ENCODE measurements at regions not wholly inside any gene's neighbourhood (a gene's known extent, or its start where the extent isn't known, plus 50 kb on each side); places are given as distances from the start of the nearest gene placed in this dataset.

GRCh38 chr4:56286763-56287162 is 100.5 kb downstream of the AASDH start:
- Histone ChIP-seq H3K36me3 (ENCODE audit: control insufficient read depth, insufficient read depth, low read length) (no peaks in the 10 kb centered on the region), H3K4me1 (ENCODE audit: control insufficient read depth, insufficient read depth, low read length) (peaks cover 4% of the 10 kb centered on the region), H3K27me3 (ENCODE audit: control insufficient read depth, insufficient read depth, low read length) (no peaks in the 10 kb centered on the region), H3K27ac (ENCODE audit: low read length) (no peak overlapping the region), H3K9me3 (ENCODE audit: control insufficient read depth, insufficient read depth, low read length) (no peaks in the 10 kb centered on the region), H3K4me3 (ENCODE audit: low read length) (no peak overlapping the region)
- no CpG with 5 or more reads among the region's 5 CpGs for WGBS (ENCODE audit: insufficient coverage, insufficient read length)
- DNase-seq (ENCODE audit: low read depth, low spot score) = no peak

GRCh38 chr4:56283375-56283774 is 103.9 kb downstream of the AASDH start:
- Histone ChIP-seq H3K4me1 (ENCODE audit: control insufficient read depth, insufficient read depth, low read length) (peaks cover 4% of the 10 kb centered on the region), H3K4me3 (ENCODE audit: low read length) (no peak overlapping the region), H3K27ac (ENCODE audit: low read length) (no peak overlapping the region), H3K27me3 (ENCODE audit: control insufficient read depth, insufficient read depth, low read length) (no peaks in the 10 kb centered on the region), H3K36me3 (ENCODE audit: control insufficient read depth, insufficient read depth, low read length) (no peaks in the 10 kb centered on the region), H3K9me3 (ENCODE audit: control insufficient read depth, insufficient read depth, low read length) (no peaks in the 10 kb centered on the region)
- no peak for DNase-seq (ENCODE audit: low read depth, low spot score)
- no CpG with 5 or more reads among the region's 2 CpGs for WGBS (ENCODE audit: insufficient coverage, insufficient read length)

GRCh38 chr4:56282004-56282403 is 105.3 kb downstream of the AASDH start:
- H3K9me3 ChIP-seq (ENCODE audit: control insufficient read depth, insufficient read depth, low read length) = no peaks in the 10 kb centered on the region
- no peaks in the 10 kb centered on the region for H3K27me3 ChIP-seq (ENCODE audit: control insufficient read depth, insufficient read depth, low read length)
- no peak overlapping the region for H3K27ac ChIP-seq (ENCODE audit: low read length)
- H3K4me3 ChIP-seq (ENCODE audit: low read length) = no peak overlapping the region
- H3K36me3 ChIP-seq (ENCODE audit: control insufficient read depth, insufficient read depth, low read length) = no peaks in the 10 kb centered on the region
- DNase-seq (ENCODE audit: low read depth, low spot score) = no peak
- no CpG with 5 or more reads among the region's 2 CpGs for WGBS (ENCODE audit: insufficient coverage, insufficient read length)
- peaks cover 4% of the 10 kb centered on the region for H3K4me1 ChIP-seq (ENCODE audit: control insufficient read depth, insufficient read depth, low read length)

GRCh38 chr4:56276547-56276946 is 110.7 kb downstream of the AASDH start:
- Histone ChIP-seq H3K36me3 (ENCODE audit: control insufficient read depth, insufficient read depth, low read length) (no peaks in the 10 kb centered on the region), H3K9me3 (ENCODE audit: control insufficient read depth, insufficient read depth, low read length) (no peaks in the 10 kb centered on the region), H3K4me1 (ENCODE audit: control insufficient read depth, insufficient read depth, low read length) (no peaks in the 10 kb centered on the region), H3K4me3 (ENCODE audit: low read length) (no peak overlapping the region), H3K27me3 (ENCODE audit: control insufficient read depth, insufficient read depth, low read length) (no peaks in the 10 kb centered on the region), H3K27ac (ENCODE audit: low read length) (no peak overlapping the region)
- DNase-seq (ENCODE audit: low read depth, low spot score) = no peak

GRCh38 chr4:56273391-56273790 is 113.9 kb downstream of the AASDH start:
- no peak overlapping the region for H3K27ac ChIP-seq (ENCODE audit: low read length)
- no peaks in the 10 kb centered on the region for H3K4me1 ChIP-seq (ENCODE audit: control insufficient read depth, insufficient read depth, low read length)
- WGBS (ENCODE audit: insufficient coverage, insufficient read length) = no CpG with 5 or more reads among the region's 2 CpGs
- no peak for DNase-seq (ENCODE audit: low read depth, low spot score)
- H3K4me3 ChIP-seq (ENCODE audit: low read length) = no peak overlapping the region
- no peaks in the 10 kb centered on the region for H3K36me3 ChIP-seq (ENCODE audit: control insufficient read depth, insufficient read depth, low read length)
- H3K27me3 ChIP-seq (ENCODE audit: control insufficient read depth, insufficient read depth, low read length) = no peaks in the 10 kb centered on the region
- no peaks in the 10 kb centered on the region for H3K9me3 ChIP-seq (ENCODE audit: control insufficient read depth, insufficient read depth, low read length)

GRCh38 chr4:56272927-56273326 is 114.4 kb downstream of the AASDH start:
- no peaks in the 10 kb centered on the region for H3K27me3 ChIP-seq (ENCODE audit: control insufficient read depth, insufficient read depth, low read length)
- H3K27ac ChIP-seq (ENCODE audit: low read length) = no peak overlapping the region
- no peaks in the 10 kb centered on the region for H3K9me3 ChIP-seq (ENCODE audit: control insufficient read depth, insufficient read depth, low read length)
- WGBS (ENCODE audit: insufficient coverage, insufficient read length) = no CpG with 5 or more reads among the region's 2 CpGs
- H3K36me3 ChIP-seq (ENCODE audit: control insufficient read depth, insufficient read depth, low read length) = no peaks in the 10 kb centered on the region
- no peak overlapping the region for H3K4me3 ChIP-seq (ENCODE audit: low read length)
- no peaks in the 10 kb centered on the region for H3K4me1 ChIP-seq (ENCODE audit: control insufficient read depth, insufficient read depth, low read length)
- DNase-seq (ENCODE audit: low read depth, low spot score) = no peak

GRCh38 chr4:56272003-56272402 is 115.3 kb downstream of the AASDH start:
- no peak for DNase-seq (ENCODE audit: low read depth, low spot score)
- Histone ChIP-seq H3K27me3 (ENCODE audit: control insufficient read depth, insufficient read depth, low read length) (no peaks in the 10 kb centered on the region), H3K4me3 (ENCODE audit: low read length) (no peak overlapping the region), H3K36me3 (ENCODE audit: control insufficient read depth, insufficient read depth, low read length) (no peaks in the 10 kb centered on the region), H3K9me3 (ENCODE audit: control insufficient read depth, insufficient read depth, low read length) (no peaks in the 10 kb centered on the region), H3K4me1 (ENCODE audit: control insufficient read depth, insufficient read depth, low read length) (no peaks in the 10 kb centered on the region), H3K27ac (ENCODE audit: low read length) (no peak overlapping the region)
- no CpG with 5 or more reads among the region's 11 CpGs for WGBS (ENCODE audit: insufficient coverage, insufficient read length)

GRCh38 chr4:56271131-56271530 is 116.2 kb downstream of the AASDH start:
- no peak for DNase-seq (ENCODE audit: low read depth, low spot score)
- WGBS (ENCODE audit: insufficient coverage, insufficient read length) = no CpG with 5 or more reads among the region's 2 CpGs

GRCh38 chr4:56267558-56267957 is 119.7 kb downstream of the AASDH start:
- H3K27me3 ChIP-seq (ENCODE audit: control insufficient read depth, insufficient read depth, low read length) = no peaks in the 10 kb centered on the region
- no peak overlapping the region for H3K27ac ChIP-seq (ENCODE audit: low read length)
- no peak for DNase-seq (ENCODE audit: low read depth, low spot score)
- H3K9me3 ChIP-seq (ENCODE audit: control insufficient read depth, insufficient read depth, low read length) = no peaks in the 10 kb centered on the region
- no peaks in the 10 kb centered on the region for H3K36me3 ChIP-seq (ENCODE audit: control insufficient read depth, insufficient read depth, low read length)
- H3K4me1 ChIP-seq (ENCODE audit: control insufficient read depth, insufficient read depth, low read length) = no peaks in the 10 kb centered on the region
- WGBS (ENCODE audit: insufficient coverage, insufficient read length) = no CpG with 5 or more reads among the region's 4 CpGs
- no peak overlapping the region for H3K4me3 ChIP-seq (ENCODE audit: low read length)

More at GRCh38 chr4:56271131-56271530, 116.2 kb downstream of the AASDH start:
- H3K36me3 ChIP-seq (ENCODE audit: control insufficient read depth, insufficient read depth, low read length) = no peaks in the 10 kb centered on the region
- no peak overlapping the region for H3K27ac ChIP-seq (ENCODE audit: low read length)
- H3K4me3 ChIP-seq (ENCODE audit: low read length) = no peak overlapping the region
- H3K4me1 ChIP-seq (ENCODE audit: control insufficient read depth, insufficient read depth, low read length) = no peaks in the 10 kb centered on the region
- H3K27me3 ChIP-seq (ENCODE audit: control insufficient read depth, insufficient read depth, low read length) = no peaks in the 10 kb centered on the region
- no peaks in the 10 kb centered on the region for H3K9me3 ChIP-seq (ENCODE audit: control insufficient read depth, insufficient read depth, low read length)

- Histone ChIP-seq H3K4me3 (ENCODE audit: low read length) (no peak overlapping the region), H3K27ac (ENCODE audit: low read length) (no peak overlapping the region), H3K36me3 (ENCODE audit: control insufficient read depth, insufficient read depth, low read length) (no peaks in the 10 kb centered on the region), H3K9me3 (ENCODE audit: control insufficient read depth, insufficient read depth, low read length) (no peaks in the 10 kb centered on the region), H3K4me1 (ENCODE audit: control insufficient read depth, insufficient read depth, low read length) (no peaks in the 10 kb centered on the region), H3K27me3 (ENCODE audit: control insufficient read depth, insufficient read depth, low read length) (no peaks in the 10 kb centered on the region)
- no CpG with 5 or more reads among the region's 4 CpGs for WGBS (ENCODE audit: insufficient coverage, insufficient read length)
- DNase-seq (ENCODE audit: low read depth, low spot score) = no peak
These were observed 122.4 kb downstream of the AASDH start for GRCh38 chr4:56264873-56265272.

GRCh38 chr4:56261027-56261426 is 126.3 kb downstream of the AASDH start:
- H3K4me1 ChIP-seq (ENCODE audit: control insufficient read depth, insufficient read depth, low read length) = no peaks in the 10 kb centered on the region
- no CpG with 5 or more reads among the region's 6 CpGs for WGBS (ENCODE audit: insufficient coverage, insufficient read length)
- H3K27ac ChIP-seq (ENCODE audit: low read length) = no peak overlapping the region
- DNase-seq (ENCODE audit: low read depth, low spot score) = no peak
- no peaks in the 10 kb centered on the region for H3K36me3 ChIP-seq (ENCODE audit: control insufficient read depth, insufficient read depth, low read length)
- no peaks in the 10 kb centered on the region for H3K27me3 ChIP-seq (ENCODE audit: control insufficient read depth, insufficient read depth, low read length)
- H3K9me3 ChIP-seq (ENCODE audit: control insufficient read depth, insufficient read depth, low read length) = peaks cover 2% of the 10 kb centered on the region; the same call in 1 of the 2 replicates
- H3K4me3 ChIP-seq (ENCODE audit: low read length) = no peak overlapping the region
